Midbrain (tissue), 1 donor: ENCODE measurements at regions not wholly inside any gene's neighbourhood (a gene's known extent, or its start where the extent isn't known, plus 50 kb on each side); places are given as distances from the start of the nearest gene placed in this dataset.
"Not testable (repeated sequence)": the region's sequence is repeated elsewhere in the genome, so short reads cannot be mapped to it uniquely, and the experiment has no call there.

Source experiments
- DNase-seq: peaks from one replicate; lab custom pipeline; 2025; lab: John Stamatoyannopoulos, UW

DNA sequence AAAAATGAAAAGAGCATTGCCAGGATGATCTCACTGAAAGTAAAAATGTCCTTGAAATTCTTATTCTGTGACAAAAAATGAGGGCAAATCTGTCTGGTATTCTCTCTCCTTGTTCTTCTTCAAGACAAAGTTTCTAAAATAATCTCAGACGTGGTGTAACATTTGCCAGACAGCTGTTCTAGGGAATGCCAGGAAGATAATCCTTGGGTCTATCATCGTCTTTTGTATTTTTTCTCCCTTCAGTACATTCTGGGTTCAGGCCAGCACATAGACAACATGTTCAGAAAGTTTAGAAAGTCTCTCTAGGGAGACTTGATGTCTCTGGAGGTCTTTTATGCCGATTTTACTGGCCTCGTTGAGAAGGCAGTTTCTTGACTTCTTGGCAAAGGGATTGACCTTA lies 121.2 kb upstream of the HES1 start:
- DNase-seq: no peak

- no peak for DNase-seq
Measured at GRCh38 chr3:194019398-194020165, 116.4 kb upstream of the HES1 start.

- no peak for DNase-seq
Measured at GRCh38 chr3:194022052-194022451, 113.9 kb upstream of the HES1 start.

- no peak for DNase-seq
Measured at GRCh38 chr3:194022816-194023215, 113.1 kb upstream of the HES1 start.

DNA sequence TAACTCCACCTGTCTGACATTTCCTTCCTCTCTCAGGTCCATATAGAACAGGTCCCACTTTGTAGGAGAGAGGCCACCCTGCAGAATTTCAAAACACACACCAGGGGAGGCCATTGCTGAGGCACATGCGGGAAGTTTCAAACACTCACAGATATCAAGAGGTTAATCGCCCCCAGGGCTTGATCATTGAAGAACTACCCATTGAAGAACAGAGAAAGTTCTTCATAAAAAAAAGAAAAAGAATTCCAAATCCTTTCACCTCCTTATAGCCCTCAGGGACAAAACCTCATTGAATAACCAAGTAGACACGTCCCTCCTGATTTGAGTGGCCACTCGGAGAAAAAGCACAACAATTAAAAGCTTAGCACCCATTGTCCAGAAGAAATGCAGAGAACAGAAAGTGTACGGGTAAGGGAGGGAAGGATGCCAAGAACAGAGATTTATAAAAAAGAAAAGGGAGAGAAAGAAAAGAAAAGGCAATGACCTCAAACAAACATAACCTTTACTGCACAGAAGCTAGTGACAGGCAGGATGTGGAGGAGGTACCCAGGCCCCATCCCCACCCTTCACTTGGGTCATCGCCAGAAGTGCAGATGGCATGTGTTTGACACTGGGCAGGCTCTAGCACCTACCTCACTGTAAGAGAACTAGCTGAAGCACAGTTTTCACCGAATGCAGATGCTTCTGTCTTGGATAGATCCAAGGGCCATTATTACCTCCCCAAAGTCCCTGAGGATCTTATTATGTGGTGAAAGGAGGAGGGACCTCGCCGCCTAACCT lies 112.3 kb upstream of the HES1 start:
- no peak for DNase-seq

DNA sequence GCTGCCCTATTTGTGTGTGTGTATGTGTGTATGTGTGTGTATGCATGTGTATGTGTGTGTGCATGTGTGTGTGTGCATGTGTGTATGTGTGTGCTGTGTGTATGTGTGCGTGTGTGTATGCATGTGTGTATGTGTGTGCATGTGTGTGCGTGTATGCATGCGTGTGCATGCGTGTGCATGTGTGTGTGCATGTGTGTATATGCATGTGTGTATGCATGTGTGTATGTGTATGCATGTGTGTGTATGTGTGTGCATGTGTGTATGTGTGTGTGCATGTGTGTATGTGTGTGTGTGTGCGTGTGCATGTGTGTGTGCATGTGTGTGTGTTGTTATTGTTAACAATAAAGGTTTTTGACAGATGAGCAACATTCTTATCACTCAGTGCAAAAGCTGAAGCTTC lies 110.8 kb upstream of the HES1 start:
- no peak for DNase-seq

- DNase-seq: no peak
Measured at GRCh38 chr3:194025951-194026350, 110.0 kb upstream of the HES1 start.

GRCh38 chr3:194028434-194029004 lies 107.4 kb upstream of the HES1 start:
- DNase-seq: no peak

DNA sequence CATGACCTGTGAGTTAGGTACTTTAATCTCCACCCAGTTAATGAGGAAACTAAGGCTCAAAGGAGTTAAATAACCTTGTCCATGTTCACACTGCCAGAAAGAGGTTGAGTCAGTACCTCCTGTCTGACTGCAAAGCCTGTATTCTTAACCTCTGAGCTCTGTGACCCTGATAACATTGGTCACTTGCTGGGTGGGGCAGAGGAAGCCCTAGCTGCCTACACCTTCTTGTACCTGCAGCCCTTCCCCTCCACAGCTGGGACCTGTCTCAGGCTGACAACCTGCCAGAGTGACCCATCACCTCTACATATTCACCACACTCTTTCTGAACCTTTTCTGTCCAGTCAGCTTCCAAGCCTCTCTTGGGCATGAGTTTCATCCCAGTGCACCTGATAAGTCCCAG lies 106.1 kb upstream of the HES1 start:
- DNase-seq: no peak

GRCh38 chr3:194030372-194030771 lies 105.6 kb upstream of the HES1 start:
- DNase-seq: no peak

GRCh38 chr3:194031349-194031748 lies 104.6 kb upstream of the HES1 start:
- no peak for DNase-seq

- DNase-seq: no peak
Measured at GRCh38 chr3:194031867-194032635, 103.9 kb upstream of the HES1 start.

DNA sequence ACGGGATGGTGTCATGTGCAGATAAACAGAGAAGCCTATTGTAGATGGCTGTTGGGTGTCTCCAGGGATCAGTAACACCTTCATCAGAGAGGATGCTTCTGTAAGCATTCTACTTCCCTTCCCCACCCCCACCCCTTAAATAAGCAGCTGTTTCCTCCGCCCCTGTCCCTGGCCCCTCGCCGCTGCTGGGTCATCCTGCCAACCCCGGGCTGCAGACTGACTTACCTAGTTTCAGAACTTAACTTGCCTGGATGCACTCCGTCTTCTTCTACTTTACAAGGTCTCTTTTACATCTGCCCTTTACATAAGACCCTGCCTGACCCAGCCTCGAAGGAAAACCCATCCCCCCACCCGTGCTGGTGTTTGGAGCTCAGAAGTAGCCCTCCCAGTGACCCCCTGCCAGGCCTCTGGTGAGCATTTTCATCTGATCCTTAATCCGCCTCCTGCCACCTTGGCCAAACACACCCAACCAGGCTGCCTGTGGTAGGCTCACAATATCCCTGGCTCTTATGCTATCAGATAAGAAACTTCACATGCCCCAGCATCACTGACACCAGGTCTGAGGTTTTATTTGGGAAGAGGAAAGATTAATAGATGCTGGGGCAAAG lies 103.0 kb upstream of the HES1 start:
- DNase-seq: no peak

- no peak for DNase-seq
Measured at GRCh38 chr3:194034346-194035336, 101.3 kb upstream of the HES1 start.

GRCh38 chr3:194035406-194036138 lies 100.4 kb upstream of the HES1 start:
- DNase-seq: no peak

DNA sequence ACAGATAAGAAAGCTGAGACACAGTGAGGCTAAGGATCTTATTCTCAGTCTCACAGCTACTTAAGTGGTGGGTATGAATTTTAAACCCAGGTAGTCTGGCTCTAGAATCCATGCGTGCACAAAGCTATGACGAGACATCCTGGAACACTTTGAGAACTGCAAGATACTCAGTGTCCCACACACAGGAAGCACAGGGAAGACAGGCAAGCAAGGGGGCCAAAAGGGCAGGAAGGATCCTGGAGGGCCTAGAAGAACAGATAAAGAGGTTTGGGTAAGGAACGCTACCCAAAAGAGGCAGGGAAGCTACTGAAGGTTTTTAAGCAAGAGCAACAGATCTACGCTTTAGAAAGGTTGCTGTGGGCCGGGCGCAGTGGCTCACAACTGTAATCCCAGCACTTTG lies 99.1 kb upstream of the HES1 start:
- no peak for DNase-seq

DNA sequence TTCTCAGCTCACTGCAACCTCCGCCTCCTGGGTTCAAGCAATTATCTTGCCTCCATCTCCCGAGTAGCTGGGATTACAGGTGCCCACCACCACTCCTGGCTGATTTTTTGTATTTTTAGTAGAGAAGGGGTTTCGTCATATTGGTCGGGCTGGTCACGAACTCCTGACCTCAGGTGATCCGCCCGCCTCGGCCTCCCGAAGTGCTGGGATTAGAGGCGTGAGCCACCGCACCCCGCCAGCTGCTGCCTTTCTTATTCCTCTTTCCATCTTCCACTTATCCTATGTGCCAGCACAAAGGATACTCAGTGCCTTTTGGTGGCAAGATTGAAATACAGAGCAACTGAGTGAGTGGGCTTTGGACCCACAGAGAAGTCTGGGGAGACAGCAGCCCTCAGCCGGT lies 97.6 kb upstream of the HES1 start:
- not testable (repeated sequence) for DNase-seq

GRCh38 chr3:194038960-194039359 lies 97.0 kb upstream of the HES1 start:
- DNase-seq: no peak

- DNase-seq: no peak
Measured at GRCh38 chr3:194040516-194041273, 95.3 kb upstream of the HES1 start.
